Vagina (tissue), 2 donors: ENCODE measurements at regions not wholly inside any gene's neighbourhood (a gene's known extent, or its start where the extent isn't known, plus 50 kb on each side); places are given as distances from the start of the nearest gene placed in this dataset.

Experiments used
- DNase-seq, 2 donors: peaks; one replicate each; pipeline ENCODE4 v3.0.0-alpha.2; 2017; ENCODE audit errors: extremely low spot score in 2 of 2
- H3K27ac ChIP-seq: fragments of 200-600 bp; sonication (generic); one replicate; pipeline ENCODE4 v1.5.1; 2019
- H3K27me3 ChIP-seq: fragments of 200-600 bp; sonication (generic); one replicate; pipeline ENCODE4 v1.5.1; 2019
- H3K36me3 ChIP-seq, 2 donors: fragments of 200-600 bp; sonication (generic); one replicate each; pipeline ENCODE4 v1.5.1; 2017 to 2019
- H3K4me1 ChIP-seq: fragments of 200-600 bp; sonication (generic); one replicate; pipeline ENCODE4 v1.5.1; 2019
- H3K4me3 ChIP-seq, 2 donors: fragments of 200-600 bp; sonication (generic); 1 replicate in 1 of 2; 2 replicates in 1 of 2; pipeline ENCODE4 v1.5.1; 2016 to 2019
- H3K9me3 ChIP-seq: fragments of 200-600 bp; sonication (generic); one replicate; pipeline ENCODE4 v1.5.1; 2019
- POLR2A ChIP-seq, 2 donors: fragments of 450-650 bp; IDR thresholded peaks; one replicate each; pipeline ENCODE4 v1.6.1; 2017; ENCODE audit warnings: antibody characterized with exemption in 2 of 2, mild to moderate bottlenecking in 2 of 2, moderate library complexity in 2 of 2
- POLR2AphosphoS5 ChIP-seq, 2 donors: sonication (generic); formaldehyde crosslinking; IDR thresholded peaks; one replicate each; pipeline ENCODE4 v1.9.0; 2017; ENCODE audit warnings: antibody characterized with exemption in 2 of 2, mild to moderate bottlenecking in 2 of 2, low read depth in 1 of 2; ENCODE audit not compliant: insufficient read depth in 1 of 2
- intact Hi-C: fragments of 100-400 bp; cut with DNase I; formaldehyde crosslinking; loops from one replicate; pipeline ENCODE4 v1.15.1; 2023
- TF ChIP-seq, protein P1 (sequence below), 3 experiments: fragments of 450-650 bp in 2 of 3; fragments of 200-600 bp in 1 of 3; sonication (generic) in 1 of 3; IDR thresholded peaks; one replicate each; pipeline ENCODE4 v1.5.1; 2017 to 2019; ENCODE audit warnings: antibody characterized with exemption in 3 of 3, mild to moderate bottlenecking in 2 of 3, moderate library complexity in 2 of 3

DNA sequence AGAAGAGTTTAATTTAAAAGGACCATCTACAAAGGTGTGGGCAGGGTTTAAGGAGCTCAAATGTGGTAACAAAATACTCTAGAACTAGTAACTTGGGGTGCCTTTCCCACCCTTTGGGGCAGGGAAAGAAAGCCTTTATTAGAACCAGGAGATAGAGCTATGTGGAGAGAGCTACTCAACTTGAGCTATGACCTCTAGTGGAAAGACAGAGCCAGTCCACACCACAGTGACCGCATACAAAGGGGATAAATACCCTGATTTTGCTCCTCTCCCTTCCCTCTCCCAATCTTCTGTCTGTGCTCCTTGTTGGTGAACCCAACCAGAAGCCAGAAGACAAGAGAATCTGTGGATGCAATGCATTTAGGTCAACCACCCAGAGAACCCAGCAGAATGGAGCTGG lies 54.4 kb upstream of the JAK1 start:
- H3K27ac ChIP-seq = no peak overlapping the region
- H3K27me3 ChIP-seq = no peaks in the 10 kb centered on the region
- no peaks in the 10 kb centered on the region for H3K36me3 ChIP-seq
- TF ChIP-seq POLR2AphosphoS5 (IDR thresholded peaks at IDR 0.05; ENCODE audit: insufficient read depth in 1 of 2, low read depth in 1 of 2) (no peak), POLR2A (IDR thresholded peaks at IDR 0.05) (no peak)
- TF ChIP-seq, protein P1, sequence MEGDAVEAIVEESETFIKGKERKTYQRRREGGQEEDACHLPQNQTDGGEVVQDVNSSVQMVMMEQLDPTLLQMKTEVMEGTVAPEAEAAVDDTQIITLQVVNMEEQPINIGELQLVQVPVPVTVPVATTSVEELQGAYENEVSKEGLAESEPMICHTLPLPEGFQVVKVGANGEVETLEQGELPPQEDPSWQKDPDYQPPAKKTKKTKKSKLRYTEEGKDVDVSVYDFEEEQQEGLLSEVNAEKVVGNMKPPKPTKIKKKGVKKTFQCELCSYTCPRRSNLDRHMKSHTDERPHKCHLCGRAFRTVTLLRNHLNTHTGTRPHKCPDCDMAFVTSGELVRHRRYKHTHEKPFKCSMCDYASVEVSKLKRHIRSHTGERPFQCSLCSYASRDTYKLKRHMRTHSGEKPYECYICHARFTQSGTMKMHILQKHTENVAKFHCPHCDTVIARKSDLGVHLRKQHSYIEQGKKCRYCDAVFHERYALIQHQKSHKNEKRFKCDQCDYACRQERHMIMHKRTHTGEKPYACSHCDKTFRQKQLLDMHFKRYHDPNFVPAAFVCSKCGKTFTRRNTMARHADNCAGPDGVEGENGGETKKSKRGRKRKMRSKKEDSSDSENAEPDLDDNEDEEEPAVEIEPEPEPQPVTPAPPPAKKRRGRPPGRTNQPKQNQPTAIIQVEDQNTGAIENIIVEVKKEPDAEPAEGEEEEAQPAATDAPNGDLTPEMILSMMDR (IDR thresholded peaks at IDR 0.05) = no peak
- peaks cover 6% of the 10 kb centered on the region for H3K4me1 ChIP-seq
- H3K9me3 ChIP-seq = no peaks in the 10 kb centered on the region
- intact Hi-C loops = no loop called here
- no peak for DNase-seq
- H3K4me3 ChIP-seq = no peak overlapping the region

DNA sequence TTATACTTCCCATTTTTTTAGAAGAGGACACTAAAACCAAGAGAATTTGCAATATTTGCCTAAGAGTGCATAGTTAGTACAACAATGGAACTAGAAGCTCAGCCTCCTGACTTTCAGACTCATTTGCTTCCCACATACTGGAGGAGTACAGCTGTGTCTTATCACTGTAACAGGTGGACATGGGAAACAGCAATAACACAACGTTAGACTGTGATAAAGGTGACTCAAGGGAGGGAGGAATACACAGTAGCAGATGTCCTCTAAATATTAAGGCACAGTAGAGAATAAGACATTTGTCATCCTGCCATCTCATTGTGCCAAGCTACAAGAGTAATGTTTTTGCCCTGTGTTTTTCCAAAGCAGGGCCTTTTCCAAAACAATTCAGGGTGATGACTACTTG lies 55.4 kb upstream of the JAK1 start:
- TF ChIP-seq POLR2AphosphoS5 (IDR thresholded peaks at IDR 0.05; ENCODE audit: insufficient read depth in 1 of 2, low read depth in 1 of 2) (no peak), POLR2A (IDR thresholded peaks at IDR 0.05) (no peak)
- TF ChIP-seq, protein P1 (IDR thresholded peaks at IDR 0.05) = no peak

DNA sequence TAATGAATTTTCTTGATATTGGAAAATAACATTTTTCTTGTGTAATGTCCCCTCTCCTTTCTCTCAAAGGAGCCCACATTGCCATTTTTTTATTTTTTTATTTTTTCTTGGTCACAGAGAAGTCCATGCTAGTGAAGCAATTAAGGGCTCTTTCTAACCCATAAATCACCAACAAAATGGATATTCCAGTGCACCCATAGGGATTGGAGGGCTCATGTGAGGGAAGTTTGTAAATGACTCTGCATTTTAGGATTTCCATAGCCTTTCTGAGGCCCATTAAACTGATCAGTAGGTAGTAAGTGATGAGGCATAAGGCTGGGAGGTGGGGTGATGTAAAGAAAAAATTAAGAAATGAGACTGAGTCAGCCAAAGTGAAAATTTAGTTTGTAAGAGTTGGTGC lies 55.9 kb upstream of the JAK1 start:
- intact Hi-C loops = no loop called here
- Histone ChIP-seq H3K9me3 (no peaks in the 10 kb centered on the region), H3K27ac (no peak overlapping the region), H3K4me1 (peaks cover 19% of the 10 kb centered on the region), H3K4me3 (no peak overlapping the region), H3K36me3 (no peaks in the 10 kb centered on the region), H3K27me3 (no peaks in the 10 kb centered on the region)
- DNase-seq = no peak
- no peak for TF ChIP-seq POLR2AphosphoS5 (IDR thresholded peaks at IDR 0.05; ENCODE audit: insufficient read depth in 1 of 2, low read depth in 1 of 2)
- TF ChIP-seq, protein P1 (IDR thresholded peaks at IDR 0.05) = no peak
- TF ChIP-seq POLR2A (IDR thresholded peaks at IDR 0.05) = no peak

More for the DNA sequence above, 55.4 kb upstream of the JAK1 start:
- no peak for DNase-seq
- Histone ChIP-seq H3K9me3 (no peaks in the 10 kb centered on the region), H3K4me1 (peaks cover 15% of the 10 kb centered on the region), H3K36me3 (no peaks in the 10 kb centered on the region), H3K27me3 (no peaks in the 10 kb centered on the region), H3K27ac (no peak overlapping the region), H3K4me3 (no peak overlapping the region)
- intact Hi-C loops = no loop called here

DNA sequence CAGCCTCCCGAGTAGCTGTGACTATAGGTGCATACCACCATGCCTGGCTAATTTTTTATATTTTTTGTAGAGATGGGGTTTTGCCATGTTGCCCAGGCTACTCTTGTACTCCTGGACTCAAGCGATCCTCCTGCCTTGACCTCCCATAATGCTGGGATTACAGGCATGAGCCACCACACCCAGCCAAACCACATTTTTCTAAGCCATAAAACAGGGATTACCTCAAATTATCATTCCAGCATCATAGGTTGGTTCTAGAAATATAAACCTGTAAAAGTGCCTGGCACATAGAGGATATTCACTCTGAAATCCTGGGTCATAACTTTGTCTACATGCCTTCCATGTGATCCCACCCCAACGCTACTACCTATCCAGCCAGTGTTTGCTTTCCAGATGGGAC lies 59.4 kb upstream of the JAK1 start:
- peaks cover 32% of the 10 kb centered on the region for H3K4me1 ChIP-seq
- no peaks in the 10 kb centered on the region for H3K9me3 ChIP-seq
- H3K36me3 ChIP-seq = no peaks in the 10 kb centered on the region
- intact Hi-C loops = no loop called here
- TF ChIP-seq POLR2A (IDR thresholded peaks at IDR 0.05) (no peak), POLR2AphosphoS5 (IDR thresholded peaks at IDR 0.05; ENCODE audit: insufficient read depth in 1 of 2, low read depth in 1 of 2) (no peak)
- TF ChIP-seq, protein P1 (IDR thresholded peaks at IDR 0.05) = no peak
- no peaks in the 10 kb centered on the region for H3K27me3 ChIP-seq
- H3K4me3 ChIP-seq = no peak overlapping the region
- DNase-seq = no peak
- H3K27ac ChIP-seq = no peak overlapping the region

DNA sequence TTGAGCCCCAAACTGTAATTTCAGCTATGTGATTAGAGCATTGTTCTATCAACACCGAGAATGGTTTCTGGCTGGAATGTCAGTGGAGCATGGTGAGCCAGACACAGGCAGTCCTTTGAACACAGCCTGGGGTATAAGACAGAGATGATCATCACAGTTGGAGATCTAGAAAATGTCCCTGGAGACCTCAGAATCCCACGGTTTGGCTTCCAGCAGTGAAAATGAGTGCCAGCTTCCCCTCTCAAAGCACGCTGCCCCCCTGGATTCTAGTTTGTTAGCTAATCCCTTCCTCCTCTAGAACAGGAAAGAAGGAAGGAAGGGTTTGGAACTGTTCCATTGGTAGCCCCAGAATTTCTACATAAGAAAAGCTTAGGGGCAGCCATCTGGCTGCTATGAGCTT lies 59.9 kb upstream of the JAK1 start:
- Histone ChIP-seq H3K27me3 (no peaks in the 10 kb centered on the region), H3K36me3 (no peaks in the 10 kb centered on the region), H3K4me1 (peaks cover 32% of the 10 kb centered on the region), H3K9me3 (no peaks in the 10 kb centered on the region), H3K27ac (no peak overlapping the region), H3K4me3 (no peak overlapping the region)
- intact Hi-C loops = no loop called here
- TF ChIP-seq POLR2AphosphoS5 (IDR thresholded peaks at IDR 0.05; ENCODE audit: insufficient read depth in 1 of 2, low read depth in 1 of 2) (no peak), POLR2A (IDR thresholded peaks at IDR 0.05) (no peak)
- TF ChIP-seq, protein P1 (IDR thresholded peaks at IDR 0.05) = no peak
- DNase-seq = no peak
